C4-2B (cell line): ENCODE measurements at regions not wholly inside any gene's neighbourhood (a gene's known extent, or its start where the extent isn't known, plus 50 kb on each side); places are given as distances from the start of the nearest gene placed in this dataset.

Experiments used
- ZFX ChIP-seq: fragments of 450-650 bp; IDR thresholded peaks from 2 replicates; pipeline ENCODE4 v1.6.1; 2017
- TF ChIP-seq, protein P1 (sequence below): fragments of 450-650 bp; conservative IDR thresholded peaks from 2 replicates; pipeline ENCODE4 v1.5.1; 2017; ENCODE audit warnings: mild to moderate bottlenecking

DNA sequence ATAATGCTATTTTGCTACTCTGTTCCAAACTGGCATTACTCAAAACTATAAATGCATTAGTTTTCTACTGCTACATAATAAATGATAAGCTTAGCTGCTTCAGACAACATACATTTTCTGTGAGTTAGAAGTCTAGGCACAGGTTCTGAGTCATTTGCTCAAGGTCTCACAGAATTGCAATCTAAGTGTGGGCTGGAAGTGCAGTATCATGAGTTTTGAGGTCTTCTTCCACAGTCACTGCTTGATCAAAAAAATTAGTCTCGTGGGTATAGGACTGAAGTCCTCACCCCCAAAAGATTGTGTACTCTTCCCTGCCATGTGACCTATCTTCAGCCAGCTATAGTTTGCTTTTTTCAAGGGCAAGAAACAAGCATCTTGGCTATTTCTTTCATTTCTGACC, 676.9 kb downstream of the ADCYAP1 start:
- TF ChIP-seq, protein P1, sequence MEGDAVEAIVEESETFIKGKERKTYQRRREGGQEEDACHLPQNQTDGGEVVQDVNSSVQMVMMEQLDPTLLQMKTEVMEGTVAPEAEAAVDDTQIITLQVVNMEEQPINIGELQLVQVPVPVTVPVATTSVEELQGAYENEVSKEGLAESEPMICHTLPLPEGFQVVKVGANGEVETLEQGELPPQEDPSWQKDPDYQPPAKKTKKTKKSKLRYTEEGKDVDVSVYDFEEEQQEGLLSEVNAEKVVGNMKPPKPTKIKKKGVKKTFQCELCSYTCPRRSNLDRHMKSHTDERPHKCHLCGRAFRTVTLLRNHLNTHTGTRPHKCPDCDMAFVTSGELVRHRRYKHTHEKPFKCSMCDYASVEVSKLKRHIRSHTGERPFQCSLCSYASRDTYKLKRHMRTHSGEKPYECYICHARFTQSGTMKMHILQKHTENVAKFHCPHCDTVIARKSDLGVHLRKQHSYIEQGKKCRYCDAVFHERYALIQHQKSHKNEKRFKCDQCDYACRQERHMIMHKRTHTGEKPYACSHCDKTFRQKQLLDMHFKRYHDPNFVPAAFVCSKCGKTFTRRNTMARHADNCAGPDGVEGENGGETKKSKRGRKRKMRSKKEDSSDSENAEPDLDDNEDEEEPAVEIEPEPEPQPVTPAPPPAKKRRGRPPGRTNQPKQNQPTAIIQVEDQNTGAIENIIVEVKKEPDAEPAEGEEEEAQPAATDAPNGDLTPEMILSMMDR, result no peak
- TF ChIP-seq ZFX, result no peak
